COR-L47 (cell line): ENCODE measurements at regions not wholly inside any gene's neighbourhood (a gene's known extent, or its start where the extent isn't known, plus 50 kb on each side); places are given as distances from the start of the nearest gene placed in this dataset.
"Not testable (repeated sequence)": the region's sequence is repeated elsewhere in the genome, so short reads cannot be mapped to it uniquely, and the experiment has no call there.

Source experiments
- DNase-seq: peaks from one replicate; lab custom pipeline; 2025; lab: John Stamatoyannopoulos, UW

- DNase-seq, result not testable (repeated sequence)
Observed at GRCh38 chr4:64727391-64727790, 318.1 kb upstream of the TECRL start.

- no peak for DNase-seq
Observed at GRCh38 chr4:64724689-64725088, 315.4 kb upstream of the TECRL start.

GRCh38 chr4:64721106-64721505 lies 311.9 kb upstream of the TECRL start:
- no peak for DNase-seq

- peak; percentile 7 for DNase-seq
Observed at GRCh38 chr4:64718091-64718490, 308.8 kb upstream of the TECRL start.

- DNase-seq, result no peak
Observed at GRCh38 chr4:64715741-64716140, 306.5 kb upstream of the TECRL start.

GRCh38 chr4:64713256-64713840 lies 304.1 kb upstream of the TECRL start:
- no peak for DNase-seq

GRCh38 chr4:64712590-64712989 lies 303.3 kb upstream of the TECRL start:
- no peak for DNase-seq

GRCh38 chr4:64705989-64706388 lies 296.7 kb upstream of the TECRL start:
- no peak for DNase-seq

- DNase-seq, result no peak
Observed at GRCh38 chr4:64698171-64698570, 288.9 kb upstream of the TECRL start.

GRCh38 chr4:64682946-64683345 lies 273.7 kb upstream of the TECRL start:
- no peak for DNase-seq

GRCh38 chr4:64682481-64682880 lies 273.2 kb upstream of the TECRL start:
- no peak for DNase-seq

- DNase-seq, result not testable (repeated sequence)
Observed at GRCh38 chr4:64673121-64673520, 263.9 kb upstream of the TECRL start.

- peak; percentile 6 for DNase-seq
Observed at GRCh38 chr4:64670647-64671046, 261.4 kb upstream of the TECRL start.

GRCh38 chr4:64643841-64644240 lies 234.6 kb upstream of the TECRL start:
- DNase-seq, result no peak

- no peak for DNase-seq
Observed at GRCh38 chr4:64642936-64643335, 233.7 kb upstream of the TECRL start.

GRCh38 chr4:64640402-64640801 lies 231.2 kb upstream of the TECRL start:
- not testable (repeated sequence) for DNase-seq

GRCh38 chr4:64625438-64625837 lies 216.2 kb upstream of the TECRL start:
- no peak for DNase-seq

GRCh38 chr4:64617800-64618199 lies 208.6 kb upstream of the TECRL start:
- DNase-seq, result peak; percentile 38

- no peak for DNase-seq
Observed at GRCh38 chr4:64614276-64614675, 205.0 kb upstream of the TECRL start.

- DNase-seq, result no peak
Observed at GRCh38 chr4:64613046-64613445, 203.8 kb upstream of the TECRL start.

GRCh38 chr4:64598066-64598465 lies 188.8 kb upstream of the TECRL start:
- no peak for DNase-seq

- DNase-seq, result no peak
Observed at GRCh38 chr4:64594723-64595122, 185.5 kb upstream of the TECRL start.

- no peak for DNase-seq
Observed at GRCh38 chr4:64588507-64588906, 179.3 kb upstream of the TECRL start.

- peak; percentile 35 for DNase-seq
Observed at GRCh38 chr4:64584981-64585557, 175.8 kb upstream of the TECRL start.
